NCI-H345 treated with DMSO at 0.1 percent for 48 hours (cell line): ENCODE measurements at regions not wholly inside any gene's neighbourhood (a gene's known extent, or its start where the extent isn't known, plus 50 kb on each side); places are given as distances from the start of the nearest gene placed in this dataset.
A peak's percentile ranks its signal among the peaks of the same experiment; 100 is the strongest.

Experiments
- DNase-seq: peaks from one replicate; lab custom pipeline; 2025; ENCODE audit not compliant: unreplicated experiment; lab: John Stamatoyannopoulos, UW

- no peak for DNase-seq
These were observed 874.4 kb downstream of the SUCLG1 start for GRCh38 chr2:83584672-83585071.

GRCh38 chr2:83582589-83582988 lies 876.5 kb downstream of the SUCLG1 start:
- DNase-seq: no peak

- DNase-seq: no peak
These were observed 879.6 kb downstream of the SUCLG1 start for GRCh38 chr2:83579507-83579906.

GRCh38 chr2:83578405-83578804 lies 880.7 kb downstream of the SUCLG1 start:
- DNase-seq: no peak

- DNase-seq: no peak
These were observed 884.5 kb downstream of the SUCLG1 start for GRCh38 chr2:83574614-83575013.

- no peak for DNase-seq
These were observed 886.0 kb downstream of the SUCLG1 start for GRCh38 chr2:83573060-83573459.

- no peak for DNase-seq
These were observed 886.7 kb downstream of the SUCLG1 start for GRCh38 chr2:83572400-83572799.

GRCh38 chr2:83567551-83567950 lies 891.5 kb downstream of the SUCLG1 start:
- DNase-seq: no peak

- no peak for DNase-seq
These were observed 893.5 kb downstream of the SUCLG1 start for GRCh38 chr2:83565626-83566025.

- DNase-seq: no peak
These were observed 893.9 kb downstream of the SUCLG1 start for GRCh38 chr2:83565181-83565580.

- DNase-seq: no peak
These were observed 897.5 kb downstream of the SUCLG1 start for GRCh38 chr2:83561592-83561991.

- no peak for DNase-seq
These were observed 922.5 kb downstream of the SUCLG1 start for GRCh38 chr2:83536556-83536955.

GRCh38 chr2:83534416-83534815 lies 924.7 kb downstream of the SUCLG1 start:
- no peak for DNase-seq

GRCh38 chr2:83531206-83531826 lies 927.8 kb downstream of the SUCLG1 start:
- peak; percentile 91 for DNase-seq

GRCh38 chr2:83528767-83529166 lies 930.3 kb downstream of the SUCLG1 start:
- no peak for DNase-seq

GRCh38 chr2:83522891-83523493 lies 936.1 kb downstream of the SUCLG1 start:
- DNase-seq: no peak

- no peak for DNase-seq
These were observed 941.2 kb downstream of the SUCLG1 start for GRCh38 chr2:83517727-83518368.

GRCh38 chr2:83516503-83516902 lies 942.6 kb downstream of the SUCLG1 start:
- DNase-seq: no peak

GRCh38 chr2:83487451-83487850 lies 971.6 kb downstream of the SUCLG1 start:
- no peak for DNase-seq

- DNase-seq: no peak
These were observed 977.6 kb downstream of the SUCLG1 start for GRCh38 chr2:83481436-83481835.

GRCh38 chr2:83478037-83478436 lies 981.0 kb downstream of the SUCLG1 start:
- no peak for DNase-seq

- no peak for DNase-seq
These were observed 983.7 kb downstream of the SUCLG1 start for GRCh38 chr2:83475371-83475770.

- DNase-seq: peak; percentile 74
These were observed 987.4 kb downstream of the SUCLG1 start for GRCh38 chr2:83471655-83472054.
